GM23338 (cell line): ENCODE measurements at regions not wholly inside any gene's neighbourhood (a gene's known extent, or its start where the extent isn't known, plus 50 kb on each side); places are given as distances from the start of the nearest gene placed in this dataset.

ENCODE experiments used
- ATAC-seq: fragments of 200-7000 bp; cut with Tn5 transposase; 3 replicates; pipeline ENCODE4 v1.9.1; 2020
- DNase-seq: peaks from one replicate; pipeline ENCODE4 v3.0.0-alpha.2; 2015; ENCODE audit warnings: low spot score
- H2AFZ ChIP-seq: fragments of 200-600 bp; sonication (generic); 2 replicates; pipeline ENCODE4 v1.8.0; 2016; ENCODE audit warnings: antibody characterized with exemption, mild to moderate bottlenecking, moderate library complexity
- H3F3A ChIP-seq: fragments of 200-600 bp; sonication (generic); replicated peaks from 2 replicates; pipeline ENCODE4 v1.8.0; 2017; ENCODE audit warnings: antibody characterized with exemption, mixed run types, low read depth
- H3K27ac ChIP-seq: fragments of 200-600 bp; sonication (generic); 2 replicates; pipeline ENCODE4 v1.6.1; 2016; ENCODE audit warnings: low read depth
- H3K27me3 ChIP-seq: fragments of 200-600 bp; sonication (generic); 2 replicates; pipeline ENCODE4 v1.8.0; 2016; ENCODE audit warnings: mild to moderate bottlenecking, mixed run types, moderate library complexity; ENCODE audit not compliant: insufficient read depth
- H3K36me3 ChIP-seq: fragments of 200-600 bp; sonication (generic); 2 replicates; pipeline ENCODE4 v1.8.0; 2016; ENCODE audit warnings: mild to moderate bottlenecking; ENCODE audit not compliant: insufficient read depth
- H3K4me1 ChIP-seq: fragments of 200-600 bp; sonication (generic); 2 replicates; pipeline ENCODE4 v1.8.0; 2016; ENCODE audit warnings: mild to moderate bottlenecking, moderate library complexity; ENCODE audit not compliant: insufficient read depth
- H3K4me2 ChIP-seq: fragments of 200-600 bp; sonication (generic); 2 replicates; pipeline ENCODE4 v1.7.1; 2017; ENCODE audit warnings: mixed run types
- H3K4me3 ChIP-seq: fragments of 200-600 bp; sonication (generic); 2 replicates; pipeline ENCODE4 v1.6.1; 2016; ENCODE audit warnings: mixed run types
- H3K79me2 ChIP-seq: fragments of 200-600 bp; sonication (generic); replicated peaks from 2 replicates; pipeline ENCODE4 v1.8.0; 2017; ENCODE audit warnings: mild to moderate bottlenecking; ENCODE audit not compliant: insufficient read depth
- H3K9me2 ChIP-seq: fragments of 200-600 bp; sonication (generic); 2 replicates; pipeline ENCODE4 v1.8.0; 2017; ENCODE audit not compliant: insufficient read depth
- H4K20me1 ChIP-seq: fragments of 200-600 bp; sonication (generic); replicated peaks from 2 replicates; pipeline ENCODE4 v1.8.0; 2017; ENCODE audit warnings: mild to moderate bottlenecking; ENCODE audit not compliant: insufficient read depth
- H3K27ac Mint-ChIP-seq: 2 replicates; pipeline ENCODE4 v1.8.0; 2020; ENCODE audit warnings: inconsistent platforms, mild to moderate bottlenecking, moderate library complexity, mixed read lengths
- H3K27me3 Mint-ChIP-seq: 3 replicates; pipeline ENCODE4 v1.8.0; 2022; ENCODE audit warnings: low read depth, mild to moderate bottlenecking, moderate library complexity, mixed read lengths, inconsistent platforms; ENCODE audit not compliant: insufficient read depth, poor library complexity
- H3K36me3 Mint-ChIP-seq: 3 replicates; pipeline ENCODE4 v1.8.0; 2021; ENCODE audit warnings: low read depth, mild to moderate bottlenecking, inconsistent platforms, moderate library complexity, mixed read lengths
- H3K4me1 Mint-ChIP-seq: 3 replicates; pipeline ENCODE4 v1.8.0; 2020; ENCODE audit warnings: mild to moderate bottlenecking, inconsistent platforms, mixed read lengths
- H3K4me3 Mint-ChIP-seq: 3 replicates; pipeline ENCODE4 v1.8.0; 2021; ENCODE audit warnings: moderate library complexity, mild to moderate bottlenecking, inconsistent platforms, mixed read lengths
- H3K9me3 Mint-ChIP-seq: 3 replicates; pipeline ENCODE4 v1.8.0; 2020; ENCODE audit warnings: moderate library complexity, mild to moderate bottlenecking, inconsistent platforms, mixed read lengths
- CREB1 ChIP-seq: fragments of 250-450 bp; sonication (Bioruptor Pico); IDR thresholded peaks from 2 replicates; pipeline ENCODE4 v1.5.0; 2020; ENCODE audit warnings: low read depth, mild to moderate bottlenecking, moderate library complexity
- CTCF ChIP-seq, 2 experiments: fragments of 200-600 bp in 1 of 2; sonication (generic) in 1 of 2; conservative IDR thresholded peaks; 2 replicates each; pipeline versions ENCODE4 v1.5.1 to v1.6.1; 2016 to 2017; ENCODE audit warnings: antibody characterized with exemption in 2 of 2, low read depth in 2 of 2, mild to moderate bottlenecking in 2 of 2, moderate library complexity in 1 of 2
- ETS1 ChIP-seq: IDR thresholded peaks from 2 replicates; pipeline ENCODE4 v1.6.1; 2016; ENCODE audit warnings: antibody characterized with exemption
- EZH2 ChIP-seq: fragments of 200-600 bp; sonication (generic); IDR thresholded peaks from one replicate; pipeline ENCODE4 v1.8.0; 2017; ENCODE audit warnings: antibody characterized with exemption, mild to moderate bottlenecking, low read depth; ENCODE audit not compliant: unreplicated experiment
- EZH2phosphoT487 ChIP-seq: fragments of 200-600 bp; sonication (generic); IDR thresholded peaks from one replicate; pipeline ENCODE4 v1.8.1; 2018; ENCODE audit warnings: antibody characterized with exemption; ENCODE audit not compliant: unreplicated experiment
- JUNB ChIP-seq: IDR thresholded peaks from one replicate; pipeline ENCODE4 v1.6.1; 2016; ENCODE audit warnings: antibody characterized with exemption; ENCODE audit not compliant: unreplicated experiment
- NANOG ChIP-seq: IDR thresholded peaks from 2 replicates; pipeline ENCODE4 v1.6.1; 2016; ENCODE audit warnings: antibody characterized with exemption, borderline replicate concordance
- POLR2AphosphoS5 ChIP-seq: IDR thresholded peaks from 2 replicates; pipeline ENCODE4 v1.6.1; 2016; ENCODE audit warnings: antibody characterized with exemption, low read depth
- REST ChIP-seq: IDR thresholded peaks from one replicate; pipeline ENCODE4 v1.6.1; 2018; ENCODE audit warnings: antibody characterized with exemption; ENCODE audit not compliant: unreplicated experiment
- STAT1 ChIP-seq: IDR thresholded peaks from one replicate; pipeline ENCODE4 v1.6.1; 2016; ENCODE audit warnings: antibody characterized with exemption; ENCODE audit not compliant: unreplicated experiment
- ZNF114 ChIP-seq: fragments of 250-450 bp; sonication (Bioruptor Pico); IDR thresholded peaks from 2 replicates; pipeline ENCODE4 v1.5.0; 2020; ENCODE audit warnings: mild to moderate bottlenecking, moderate library complexity
- ZNF331 ChIP-seq: fragments of 250-450 bp; sonication (Bioruptor Pico); IDR thresholded peaks from 2 replicates; pipeline ENCODE4 v1.5.0; 2020; ENCODE audit warnings: low read depth, mild to moderate bottlenecking, moderate library complexity
- ZNF462 ChIP-seq: fragments of 250-450 bp; sonication (Bioruptor Pico); IDR thresholded peaks from 2 replicates; pipeline ENCODE4 v1.5.0; 2020; ENCODE audit warnings: mild to moderate bottlenecking, moderate library complexity

GRCh38 chr1:185408700-185409270, 91.7 kb upstream of the IVNS1ABP start:
- Histone ChIP-seq H3K4me3 (no peak overlapping the region), H4K20me1 (no peaks in the 10 kb centered on the region), H3K27ac (no peak overlapping the region), H3K27me3 (no peaks in the 10 kb centered on the region), H3K36me3 (no peaks in the 10 kb centered on the region), H3K79me2 (no peaks in the 10 kb centered on the region), H3K9me2 (no peaks in the 10 kb centered on the region), H3K4me2 (no peak overlapping the region), H3F3A (no peaks in the 10 kb centered on the region), H3K4me1 (no peaks in the 10 kb centered on the region; the same call in 1 of the 2 replicates), H2AFZ (no peak overlapping the region)
- no peak overlapping the region for H3K4me3 Mint-ChIP-seq
- H3K27me3 Mint-ChIP-seq = peaks cover 2% of the 10 kb centered on the region
- peaks cover 10% of the 10 kb centered on the region; the same call in 1 of the 3 replicates for H3K9me3 Mint-ChIP-seq
- no peak overlapping the region for H3K27ac Mint-ChIP-seq
- ATAC-seq = no peak
- H3K4me1 Mint-ChIP-seq = peaks cover 4% of the 10 kb centered on the region; the same call in 1 of the 3 replicates
- H3K36me3 Mint-ChIP-seq = no peaks in the 10 kb centered on the region
- DNase-seq = no peak
- no peak for TF ChIP-seq ZNF331 (CRISPR knock-in tag)
- TF ChIP-seq ZNF114 (CRISPR knock-in tag) = no peak
- no peak for TF ChIP-seq JUNB
- TF ChIP-seq ZNF462 (CRISPR knock-in tag) = no peak
- no peak for TF ChIP-seq EZH2phosphoT487
- TF ChIP-seq CTCF (conservative IDR thresholded peaks at IDR 0.05; ENCODE audit: low read depth in 2 of 2) = no peak
- TF ChIP-seq POLR2AphosphoS5 = no peak
- no peak for TF ChIP-seq ETS1
- TF ChIP-seq REST = no peak
- TF ChIP-seq EZH2 = no peak
- no peak for TF ChIP-seq CREB1 (CRISPR knock-in tag)
- TF ChIP-seq NANOG = no peak
- no peak for TF ChIP-seq STAT1
